VCaP (cell line): ENCODE measurements at regions not wholly inside any gene's neighbourhood (a gene's known extent, or its start where the extent isn't known, plus 50 kb on each side); places are given as distances from the start of the nearest gene placed in this dataset.

Source experiments
- H3K27ac ChIP-seq: fragments of 450-650 bp; 2 replicates; pipeline ENCODE4 v1.5.1; 2017
- CTCF ChIP-seq: fragments of 450-650 bp; conservative IDR thresholded peaks from 2 replicates; pipeline ENCODE4 v1.5.1; 2017; ENCODE audit warnings: mild to moderate bottlenecking, moderate library complexity

- H3K27ac ChIP-seq, result no peak overlapping the region
- no peak for TF ChIP-seq CTCF
Measured at GRCh38 chr5:72042097-72042496, 65.2 kb upstream of the MAP1B start.

- H3K27ac ChIP-seq, result no peak overlapping the region
- TF ChIP-seq CTCF, result no peak
Measured at GRCh38 chr5:72045692-72046091, 61.6 kb upstream of the MAP1B start.

GRCh38 chr5:72046106-72046505, 61.2 kb upstream of the MAP1B start:
- TF ChIP-seq CTCF, result no peak
- no peak overlapping the region for H3K27ac ChIP-seq

GRCh38 chr5:72055636-72056035, 51.6 kb upstream of the MAP1B start:
- no peak overlapping the region for H3K27ac ChIP-seq
- no peak for TF ChIP-seq CTCF
